ENCODE measurements at regions not wholly inside any gene's neighbourhood (a gene's known extent, or its start where the extent isn't known, plus 50 kb on each side); places are given as distances from the start of the nearest gene placed in this dataset.

GRCh38 chr17:77033892-77034404, 106.8 kb upstream of the SEC14L1 start:
- TF ChIP-seq CTCF (conservative IDR thresholded peaks at IDR 0.05 in 1 of 2, IDR thresholded peaks at IDR 0.05 in 1 of 2; ENCODE audit: extremely low read depth in 1 of 2, insufficient read depth in 1 of 2, low read depth in 1 of 2, low read length in 2 of 2): no peak
- no peak for TF ChIP-seq EZH2 (IDR thresholded peaks at IDR 0.05; ENCODE audit: borderline replicate concordance, low read length)

All from mammary epithelial cell (primary cell).